ENCODE measurements at regions not wholly inside any gene's neighbourhood (a gene's known extent, or its start where the extent isn't known, plus 50 kb on each side); places are given as distances from the start of the nearest gene placed in this dataset.

- H4K20me1 ChIP-seq (ENCODE audit: insufficient read depth) = no peaks in the 10 kb centered on the region
- no peak overlapping the region for H2AFZ ChIP-seq
- no peaks in the 10 kb centered on the region for H3K36me3 ChIP-seq (ENCODE audit: low read depth)
- no peaks in the 10 kb centered on the region for H3K9me2 ChIP-seq (ENCODE audit: insufficient read depth)
- 0 out of 2 replicates have a peak, but pooled peaks cover 8% of the 10 kb centered on the region for H3K4me1 ChIP-seq (replicated peaks; ENCODE audit: insufficient read depth)
- no peak overlapping the region for H3K4me3 ChIP-seq
- intact Hi-C loops (cut with micrococcal nuclease; ENCODE audit: unreplicated experiment) = no loop called here
- no peak overlapping the region for H3K4me2 ChIP-seq
- no TSS peak for BruUV-seq (replicated peaks)
- no peak for DNase-seq
- H3K79me2 ChIP-seq (ENCODE audit: low read depth) = no peaks in the 10 kb centered on the region
- no peaks in the 10 kb centered on the region for H3K9me3 ChIP-seq (ENCODE audit: insufficient read depth, low read depth)
- TF ChIP-seq CTCF (conservative IDR thresholded peaks at IDR 0.05) = no peak
- TF ChIP-seq EZH2 (IDR thresholded peaks at IDR 0.05; ENCODE audit: low read depth) = no peak
- H3K27ac ChIP-seq = no peak overlapping the region
- CTCF ChIA-PET = no interaction called here
- H3K27me3 ChIP-seq (ENCODE audit: insufficient read depth, low read depth) = no peaks in the 10 kb centered on the region
- H3F3A ChIP-seq (ENCODE audit: insufficient read depth, low read depth) = no peaks in the 10 kb centered on the region
- POLR2A ChIA-PET (ENCODE audit: unreplicated experiment) = interaction anchor here (0.5 kb wide), 1 partner anchor 160 kb away, joined by 6 read pairs; no protein-coding TSS in a partner anchor
These were observed 195.1 kb downstream of the CDRT15L2 start for GRCh38 chr17:20774472-20775135.

- no TSS peak for BruUV-seq (replicated peaks)
- intact Hi-C loops (cut with micrococcal nuclease; ENCODE audit: unreplicated experiment) = no loop called here
- POLR2A ChIA-PET (ENCODE audit: unreplicated experiment) = no interaction called here
These were observed 195.8 kb downstream of the CDRT15L2 start for GRCh38 chr17:20775331-20775730.

GRCh38 chr17:20779521-20779920 lies 200.0 kb downstream of the CDRT15L2 start:
- no TSS peak for BruUV-seq (replicated peaks)
- ChIA-PET CTCF (no interaction called here), POLR2A (ENCODE audit: unreplicated experiment) (no interaction called here)
- no peaks in the 10 kb centered on the region for H3F3A ChIP-seq (ENCODE audit: insufficient read depth, low read depth)
- H3K36me3 ChIP-seq (ENCODE audit: low read depth) = no peaks in the 10 kb centered on the region
- no peak overlapping the region for H3K27ac ChIP-seq
- TF ChIP-seq EZH2 (IDR thresholded peaks at IDR 0.05; ENCODE audit: low read depth) (no peak), CTCF (conservative IDR thresholded peaks at IDR 0.05) (no peak)
- DNase-seq = no peak
- no peak overlapping the region for H3K4me2 ChIP-seq
- intact Hi-C loops (cut with micrococcal nuclease; ENCODE audit: unreplicated experiment) = no loop called here
- H4K20me1 ChIP-seq (ENCODE audit: insufficient read depth) = no peaks in the 10 kb centered on the region
- no peaks in the 10 kb centered on the region for H3K9me3 ChIP-seq (ENCODE audit: insufficient read depth, low read depth)
- H3K4me3 ChIP-seq = no peak overlapping the region
- H3K27me3 ChIP-seq (ENCODE audit: insufficient read depth, low read depth) = no peaks in the 10 kb centered on the region
- H3K79me2 ChIP-seq (ENCODE audit: low read depth) = no peaks in the 10 kb centered on the region
- H2AFZ ChIP-seq = no peak overlapping the region
- 0 out of 2 replicates have a peak, but pooled peaks cover 4% of the 10 kb centered on the region for H3K4me1 ChIP-seq (replicated peaks; ENCODE audit: insufficient read depth)
- no peaks in the 10 kb centered on the region for H3K9me2 ChIP-seq (ENCODE audit: insufficient read depth)

More at GRCh38 chr17:20775331-20775730, 195.8 kb downstream of the CDRT15L2 start:
- H3K27ac ChIP-seq = no peak overlapping the region
- no peaks in the 10 kb centered on the region for H4K20me1 ChIP-seq (ENCODE audit: insufficient read depth)
- TF ChIP-seq EZH2 (IDR thresholded peaks at IDR 0.05; ENCODE audit: low read depth) (no peak), CTCF (conservative IDR thresholded peaks at IDR 0.05) (no peak)
- 0 out of 2 replicates have a peak, but pooled peaks cover 8% of the 10 kb centered on the region for H3K4me1 ChIP-seq (replicated peaks; ENCODE audit: insufficient read depth)
- H3K4me2 ChIP-seq = no peak overlapping the region
- no peak for DNase-seq
- no peak overlapping the region for H3K4me3 ChIP-seq
- no peaks in the 10 kb centered on the region for H3K36me3 ChIP-seq (ENCODE audit: low read depth)
- CTCF ChIA-PET = no interaction called here
- no peaks in the 10 kb centered on the region for H3F3A ChIP-seq (ENCODE audit: insufficient read depth, low read depth)
- no peaks in the 10 kb centered on the region for H3K9me2 ChIP-seq (ENCODE audit: insufficient read depth)
- no peaks in the 10 kb centered on the region for H3K79me2 ChIP-seq (ENCODE audit: low read depth)
- H2AFZ ChIP-seq = no peak overlapping the region
- H3K9me3 ChIP-seq (ENCODE audit: insufficient read depth, low read depth) = no peaks in the 10 kb centered on the region
- H3K27me3 ChIP-seq (ENCODE audit: insufficient read depth, low read depth) = no peaks in the 10 kb centered on the region
